Neural crest cell (in vitro differentiated cells): ENCODE measurements at regions not wholly inside any gene's neighbourhood (a gene's known extent, or its start where the extent isn't known, plus 50 kb on each side); places are given as distances from the start of the nearest gene placed in this dataset.

ENCODE experiments used
- DNase-seq: peaks from one replicate; pipeline ENCODE4 v3.0.0; 2021; ENCODE audit warnings: low read depth, mixed read lengths, low spot score
- H3K27ac Mint-ChIP-seq: one replicate; pipeline ENCODE4 v1.8.0; 2021; ENCODE audit warnings: mild to moderate bottlenecking, mixed read lengths; ENCODE audit not compliant: unreplicated experiment
- H3K27me3 Mint-ChIP-seq: 2 replicates; pipeline ENCODE4 v1.8.0; 2021; ENCODE audit warnings: low read depth, mild to moderate bottlenecking, mixed read lengths
- H3K36me3 Mint-ChIP-seq: 2 replicates; pipeline ENCODE4 v1.8.0; 2021; ENCODE audit warnings: low read depth, mild to moderate bottlenecking, mixed read lengths
- H3K4me1 Mint-ChIP-seq: 2 replicates; pipeline ENCODE4 v1.8.0; 2021; ENCODE audit warnings: mixed read lengths
- H3K4me3 Mint-ChIP-seq: one replicate; pipeline ENCODE4 v1.8.0; 2021; ENCODE audit warnings: mild to moderate bottlenecking, mixed read lengths
- H3K9me3 Mint-ChIP-seq: 2 replicates; pipeline ENCODE4 v1.8.0; 2021; ENCODE audit warnings: mixed read lengths
- CTCF ChIP-seq: fragments of 200-600 bp; sonication (generic); conservative IDR thresholded peaks from 2 replicates; pipeline ENCODE4 v1.5.0; 2021; ENCODE audit warnings: antibody characterized with exemption, mild to moderate bottlenecking

- H3K4me1 Mint-ChIP-seq: peaks cover 12% of the 10 kb centered on the region
- H3K9me3 Mint-ChIP-seq: no peaks in the 10 kb centered on the region
- no peaks in the 10 kb centered on the region for H3K27me3 Mint-ChIP-seq
- no peak overlapping the region for H3K4me3 Mint-ChIP-seq
- no peak for TF ChIP-seq CTCF
- H3K27ac Mint-ChIP-seq: no peak overlapping the region
- no peak for DNase-seq
- no peaks in the 10 kb centered on the region for H3K36me3 Mint-ChIP-seq
Observed at GRCh38 chr6:168232528-168232927, 87.0 kb downstream of the DACT2 start.

GRCh38 chr6:168232062-168232461 lies 87.5 kb downstream of the DACT2 start:
- no peak for DNase-seq
- no peak for TF ChIP-seq CTCF
- H3K4me3 Mint-ChIP-seq: no peak overlapping the region
- no peak overlapping the region for H3K27ac Mint-ChIP-seq
- H3K36me3 Mint-ChIP-seq: no peaks in the 10 kb centered on the region
- H3K27me3 Mint-ChIP-seq: no peaks in the 10 kb centered on the region
- H3K4me1 Mint-ChIP-seq: peaks cover 16% of the 10 kb centered on the region
- no peaks in the 10 kb centered on the region for H3K9me3 Mint-ChIP-seq

GRCh38 chr6:168231393-168231957 lies 88.1 kb downstream of the DACT2 start:
- Mint-ChIP-seq H3K36me3 (no peaks in the 10 kb centered on the region), H3K4me3 (no peak overlapping the region), H3K27me3 (no peaks in the 10 kb centered on the region), H3K4me1 (peaks cover 22% of the 10 kb centered on the region), H3K27ac (no peak overlapping the region), H3K9me3 (no peaks in the 10 kb centered on the region)
- no peak for DNase-seq
- no peak for TF ChIP-seq CTCF

- H3K27me3 Mint-ChIP-seq: no peaks in the 10 kb centered on the region
- H3K4me3 Mint-ChIP-seq: no peak overlapping the region
- no peak overlapping the region for H3K27ac Mint-ChIP-seq
- no peak for TF ChIP-seq CTCF
- H3K4me1 Mint-ChIP-seq: peaks cover 41% of the 10 kb centered on the region
- H3K36me3 Mint-ChIP-seq: no peaks in the 10 kb centered on the region
- DNase-seq: no peak
- H3K9me3 Mint-ChIP-seq: no peaks in the 10 kb centered on the region
Observed at GRCh38 chr6:168229368-168229752, 90.2 kb downstream of the DACT2 start.

- TF ChIP-seq CTCF: no peak
- Mint-ChIP-seq H3K4me1 (peaks cover 41% of the 10 kb centered on the region), H3K9me3 (no peaks in the 10 kb centered on the region), H3K27me3 (no peaks in the 10 kb centered on the region), H3K36me3 (no peaks in the 10 kb centered on the region), H3K27ac (no peak overlapping the region), H3K4me3 (no peak overlapping the region)
- DNase-seq: no peak
Observed at GRCh38 chr6:168228676-168229367, 90.8 kb downstream of the DACT2 start.
